A673 (cell line): ENCODE measurements at regions not wholly inside any gene's neighbourhood (a gene's known extent, or its start where the extent isn't known, plus 50 kb on each side); places are given as distances from the start of the nearest gene placed in this dataset.

ENCODE experiments used
- EZH2 ChIP-seq: fragments of 200-600 bp; sonication (generic); IDR thresholded peaks from 2 replicates; pipeline ENCODE4 v1.6.1; 2017; ENCODE audit warnings: borderline replicate concordance, low read depth, mild to moderate bottlenecking, mixed read lengths, antibody characterized with exemption, low read length; ENCODE audit not compliant: poor library complexity, severe bottlenecking
- TF ChIP-seq, protein P1 (sequence below): fragments of 300-800, 200-600 bp; sonication (generic); conservative IDR thresholded peaks from 2 replicates; pipeline ENCODE4 v1.5.1; 2017; ENCODE audit warnings: low read depth, mild to moderate bottlenecking, antibody characterized with exemption, low read length, moderate library complexity, mixed read lengths

DNA sequence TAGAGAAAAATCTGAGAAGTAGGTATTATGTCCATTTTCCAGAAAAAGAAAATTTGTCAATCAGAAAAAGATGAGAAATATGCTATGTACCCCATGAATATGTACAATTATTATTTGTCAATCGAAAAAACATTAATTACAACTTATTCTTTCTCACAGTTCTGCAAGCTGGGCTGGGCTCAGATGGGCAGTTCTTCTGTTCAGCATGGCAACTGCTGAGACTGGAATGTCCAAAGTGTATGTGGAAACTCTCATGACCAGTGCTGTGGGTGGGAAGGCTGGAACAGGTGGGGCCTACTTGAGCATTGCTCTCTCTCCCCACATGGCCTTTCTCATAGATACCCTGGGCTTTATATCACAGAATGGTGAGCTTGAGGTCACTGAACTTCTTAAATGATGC lies 450.3 kb upstream of the TBX3 start:
- TF ChIP-seq, protein P1, sequence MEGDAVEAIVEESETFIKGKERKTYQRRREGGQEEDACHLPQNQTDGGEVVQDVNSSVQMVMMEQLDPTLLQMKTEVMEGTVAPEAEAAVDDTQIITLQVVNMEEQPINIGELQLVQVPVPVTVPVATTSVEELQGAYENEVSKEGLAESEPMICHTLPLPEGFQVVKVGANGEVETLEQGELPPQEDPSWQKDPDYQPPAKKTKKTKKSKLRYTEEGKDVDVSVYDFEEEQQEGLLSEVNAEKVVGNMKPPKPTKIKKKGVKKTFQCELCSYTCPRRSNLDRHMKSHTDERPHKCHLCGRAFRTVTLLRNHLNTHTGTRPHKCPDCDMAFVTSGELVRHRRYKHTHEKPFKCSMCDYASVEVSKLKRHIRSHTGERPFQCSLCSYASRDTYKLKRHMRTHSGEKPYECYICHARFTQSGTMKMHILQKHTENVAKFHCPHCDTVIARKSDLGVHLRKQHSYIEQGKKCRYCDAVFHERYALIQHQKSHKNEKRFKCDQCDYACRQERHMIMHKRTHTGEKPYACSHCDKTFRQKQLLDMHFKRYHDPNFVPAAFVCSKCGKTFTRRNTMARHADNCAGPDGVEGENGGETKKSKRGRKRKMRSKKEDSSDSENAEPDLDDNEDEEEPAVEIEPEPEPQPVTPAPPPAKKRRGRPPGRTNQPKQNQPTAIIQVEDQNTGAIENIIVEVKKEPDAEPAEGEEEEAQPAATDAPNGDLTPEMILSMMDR = no peak
- TF ChIP-seq EZH2 = no peak
